ENCODE measurements at regions not wholly inside any gene's neighbourhood (a gene's known extent, or its start where the extent isn't known, plus 50 kb on each side); places are given as distances from the start of the nearest gene placed in this dataset.

DNA sequence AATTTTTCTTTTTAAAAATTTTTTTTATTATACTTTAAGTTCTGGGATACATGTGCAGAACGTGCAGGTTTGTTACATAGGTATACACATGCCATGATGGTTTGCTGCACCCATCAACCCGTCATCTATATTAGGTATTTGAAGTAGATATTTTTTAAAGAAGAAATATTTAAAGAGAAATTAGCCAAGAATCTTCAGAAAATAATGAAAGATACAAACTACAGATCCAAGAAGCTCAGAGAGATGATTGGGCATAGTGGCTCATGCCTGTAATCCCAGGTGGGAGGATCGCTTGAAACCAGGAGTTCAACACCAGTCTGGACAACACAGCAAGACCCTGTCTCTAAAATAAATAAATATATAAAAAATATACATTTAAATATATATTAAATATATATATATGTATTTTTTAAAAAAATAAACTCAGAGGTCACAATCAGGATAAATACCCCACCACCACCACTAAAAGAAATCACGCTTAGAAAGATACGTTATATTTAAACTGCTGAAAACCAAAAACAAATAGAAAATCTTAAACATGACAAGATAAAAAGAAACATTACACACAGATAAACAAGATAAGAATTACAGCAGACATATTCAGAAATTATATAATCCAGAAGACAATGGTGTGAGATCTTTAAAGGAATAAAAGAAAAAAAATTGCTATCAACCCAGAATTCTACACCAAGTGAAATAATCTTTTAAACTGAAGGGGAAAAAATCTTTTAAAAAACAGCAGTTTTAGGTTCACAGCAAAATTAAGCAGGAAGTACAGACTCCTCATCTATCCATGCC lies 57.5 kb downstream of the CSF2 start:
- H3K27ac Mint-ChIP-seq (ENCODE audit: unreplicated experiment) = no peak overlapping the region
- TF ChIP-seq, protein P1, sequence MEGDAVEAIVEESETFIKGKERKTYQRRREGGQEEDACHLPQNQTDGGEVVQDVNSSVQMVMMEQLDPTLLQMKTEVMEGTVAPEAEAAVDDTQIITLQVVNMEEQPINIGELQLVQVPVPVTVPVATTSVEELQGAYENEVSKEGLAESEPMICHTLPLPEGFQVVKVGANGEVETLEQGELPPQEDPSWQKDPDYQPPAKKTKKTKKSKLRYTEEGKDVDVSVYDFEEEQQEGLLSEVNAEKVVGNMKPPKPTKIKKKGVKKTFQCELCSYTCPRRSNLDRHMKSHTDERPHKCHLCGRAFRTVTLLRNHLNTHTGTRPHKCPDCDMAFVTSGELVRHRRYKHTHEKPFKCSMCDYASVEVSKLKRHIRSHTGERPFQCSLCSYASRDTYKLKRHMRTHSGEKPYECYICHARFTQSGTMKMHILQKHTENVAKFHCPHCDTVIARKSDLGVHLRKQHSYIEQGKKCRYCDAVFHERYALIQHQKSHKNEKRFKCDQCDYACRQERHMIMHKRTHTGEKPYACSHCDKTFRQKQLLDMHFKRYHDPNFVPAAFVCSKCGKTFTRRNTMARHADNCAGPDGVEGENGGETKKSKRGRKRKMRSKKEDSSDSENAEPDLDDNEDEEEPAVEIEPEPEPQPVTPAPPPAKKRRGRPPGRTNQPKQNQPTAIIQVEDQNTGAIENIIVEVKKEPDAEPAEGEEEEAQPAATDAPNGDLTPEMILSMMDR (IDR thresholded peaks at IDR 0.05; ENCODE audit: unreplicated experiment) = no peak
- no peaks in the 10 kb centered on the region for H3K36me3 Mint-ChIP-seq (ENCODE audit: insufficient read depth, unreplicated experiment)
- no TSS peak for BruUV-seq (replicated peaks)
- H3K4me1 Mint-ChIP-seq (ENCODE audit: low read depth, unreplicated experiment) = no peaks in the 10 kb centered on the region
- DNase-seq = no peak
- H3K4me3 Mint-ChIP-seq (ENCODE audit: low read depth, unreplicated experiment) = no peak overlapping the region
- H3K9me3 Mint-ChIP-seq (ENCODE audit: low read depth, unreplicated experiment) = peaks cover 6% of the 10 kb centered on the region
- CTCF ChIA-PET = no interaction called here
- H3K27me3 Mint-ChIP-seq (ENCODE audit: unreplicated experiment) = peaks cover 51% of the 10 kb centered on the region
- intact Hi-C loops (cut with micrococcal nuclease; ENCODE audit: unreplicated experiment) = no loop called here

DNA sequence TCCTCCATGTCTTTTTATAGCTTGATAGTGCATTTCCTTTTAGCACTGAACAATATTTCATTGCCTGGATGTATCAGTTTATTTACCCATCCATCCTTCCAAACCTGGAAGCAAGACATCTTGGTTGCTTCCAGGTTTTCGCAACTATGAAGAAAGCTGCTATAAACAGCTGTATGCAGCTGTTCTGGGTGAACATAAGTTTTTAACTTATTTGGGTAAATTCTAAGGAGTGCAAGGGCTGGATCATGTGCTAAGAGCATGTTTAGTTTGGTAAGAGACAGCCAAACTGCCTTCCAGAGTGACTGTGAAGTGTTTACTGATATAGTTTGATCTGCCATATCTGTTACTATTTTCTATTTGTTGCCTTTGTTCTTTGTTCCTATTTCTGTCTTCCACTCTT lies 58.5 kb downstream of the CSF2 start:
- peaks cover 51% of the 10 kb centered on the region for H3K27me3 Mint-ChIP-seq (ENCODE audit: unreplicated experiment)
- peaks cover 6% of the 10 kb centered on the region for H3K9me3 Mint-ChIP-seq (ENCODE audit: low read depth, unreplicated experiment)
- CTCF ChIA-PET = no interaction called here
- H3K4me1 Mint-ChIP-seq (ENCODE audit: low read depth, unreplicated experiment) = no peaks in the 10 kb centered on the region
- no peaks in the 10 kb centered on the region for H3K36me3 Mint-ChIP-seq (ENCODE audit: insufficient read depth, unreplicated experiment)
- no peak overlapping the region for H3K27ac Mint-ChIP-seq (ENCODE audit: unreplicated experiment)
- DNase-seq = no peak
- BruUV-seq (replicated peaks) = no TSS peak
- intact Hi-C loops (cut with micrococcal nuclease; ENCODE audit: unreplicated experiment) = no loop called here
- no peak overlapping the region for H3K4me3 Mint-ChIP-seq (ENCODE audit: low read depth, unreplicated experiment)
- TF ChIP-seq, protein P1 (IDR thresholded peaks at IDR 0.05; ENCODE audit: unreplicated experiment) = no peak

DNA sequence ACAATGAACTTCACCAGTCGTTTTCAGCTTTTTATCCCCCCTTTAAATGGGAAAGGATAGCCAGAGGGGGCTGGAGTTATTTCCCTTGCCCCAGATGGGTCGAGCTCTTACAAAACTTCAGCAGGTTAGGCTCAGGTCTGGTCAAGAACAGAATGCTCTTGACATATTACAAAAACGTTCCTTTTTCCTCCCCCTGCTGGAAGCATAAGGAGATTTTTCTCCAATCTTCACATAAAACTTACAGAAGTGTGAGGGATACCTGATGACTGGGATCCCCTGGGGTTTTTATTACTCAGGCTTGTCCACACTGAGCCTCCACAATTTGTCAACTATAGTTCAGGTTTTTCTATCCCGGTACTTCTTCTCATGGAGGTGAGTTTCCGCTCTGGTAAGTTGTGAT lies 60.8 kb downstream of the CSF2 start:
- no peak overlapping the region for H3K4me3 Mint-ChIP-seq (ENCODE audit: low read depth, unreplicated experiment)
- CTCF ChIA-PET = interaction anchor here (0.6 to 1.7 kb wide), 5 partner anchors 46 to 1994 kb away, joined by 3 to 7 read pairs (median 4); no protein-coding TSS in a partner anchor
- no peaks in the 10 kb centered on the region for H3K36me3 Mint-ChIP-seq (ENCODE audit: insufficient read depth, unreplicated experiment)
- peak; percentile 25 for DNase-seq
- intact Hi-C loops (cut with micrococcal nuclease; ENCODE audit: unreplicated experiment) = loop anchor here (1.0 kb wide), 1 partner anchor 69 kb away; no protein-coding TSS in a partner anchor
- H3K9me3 Mint-ChIP-seq (ENCODE audit: low read depth, unreplicated experiment) = no peaks in the 10 kb centered on the region
- BruUV-seq (replicated peaks) = no TSS peak
- no peaks in the 10 kb centered on the region for H3K4me1 Mint-ChIP-seq (ENCODE audit: low read depth, unreplicated experiment)
- H3K27ac Mint-ChIP-seq (ENCODE audit: unreplicated experiment) = no peak overlapping the region
- TF ChIP-seq, protein P1 (IDR thresholded peaks at IDR 0.05; ENCODE audit: unreplicated experiment) = peak; percentile 51
- H3K27me3 Mint-ChIP-seq (ENCODE audit: unreplicated experiment) = peaks cover 43% of the 10 kb centered on the region

DNA sequence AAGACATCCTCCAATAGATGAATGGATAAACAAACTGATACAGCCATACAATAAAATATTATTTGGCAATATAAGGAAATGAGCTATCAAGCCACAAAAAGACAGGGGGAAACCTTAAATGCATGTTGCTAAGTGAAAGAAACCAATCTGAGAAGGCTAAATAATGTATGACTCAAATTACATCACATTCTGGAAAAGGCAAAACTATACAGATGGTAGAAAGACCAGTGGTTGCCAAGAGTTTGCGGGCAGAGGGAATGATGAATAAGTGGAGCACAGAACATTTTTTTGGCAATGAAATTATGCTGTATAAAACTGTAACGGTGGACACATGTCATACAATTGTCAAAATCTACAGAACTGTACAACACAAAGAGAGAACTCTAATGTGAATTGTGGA lies 63.3 kb downstream of the CSF2 start:
- BruUV-seq (replicated peaks) = no TSS peak
- intact Hi-C loops (cut with micrococcal nuclease; ENCODE audit: unreplicated experiment) = no loop called here
- no peak for DNase-seq
- peaks cover 60% of the 10 kb centered on the region for H3K27me3 Mint-ChIP-seq (ENCODE audit: unreplicated experiment)
- TF ChIP-seq, protein P1 (IDR thresholded peaks at IDR 0.05; ENCODE audit: unreplicated experiment) = no peak
- H3K36me3 Mint-ChIP-seq (ENCODE audit: insufficient read depth, unreplicated experiment) = no peaks in the 10 kb centered on the region
- no peaks in the 10 kb centered on the region for H3K9me3 Mint-ChIP-seq (ENCODE audit: low read depth, unreplicated experiment)
- no peaks in the 10 kb centered on the region for H3K4me1 Mint-ChIP-seq (ENCODE audit: low read depth, unreplicated experiment)
- CTCF ChIA-PET = no interaction called here
- H3K4me3 Mint-ChIP-seq (ENCODE audit: low read depth, unreplicated experiment) = no peak overlapping the region
- no peak overlapping the region for H3K27ac Mint-ChIP-seq (ENCODE audit: unreplicated experiment)

Measured in Calu3 (cell line).